OCI-LY3 (cell line): ENCODE measurements at regions not wholly inside any gene's neighbourhood (a gene's known extent, or its start where the extent isn't known, plus 50 kb on each side); places are given as distances from the start of the nearest gene placed in this dataset.

Experiments used
- EZH2phosphoT487 ChIP-seq: fragments of 200-600 bp; shearing (Covaris generic); IDR thresholded peaks from 2 replicates; pipeline ENCODE4 v1.6.1; 2018; ENCODE audit warnings: antibody characterized with exemption, mixed run types, low read depth
- TF ChIP-seq, protein P1 (sequence below): fragments of 200-600, 300-600 bp; sonication (generic); IDR thresholded peaks from 2 replicates; pipeline ENCODE4 v1.5.1; 2014; ENCODE audit warnings: antibody characterized with exemption, low read length, low read depth

DNA sequence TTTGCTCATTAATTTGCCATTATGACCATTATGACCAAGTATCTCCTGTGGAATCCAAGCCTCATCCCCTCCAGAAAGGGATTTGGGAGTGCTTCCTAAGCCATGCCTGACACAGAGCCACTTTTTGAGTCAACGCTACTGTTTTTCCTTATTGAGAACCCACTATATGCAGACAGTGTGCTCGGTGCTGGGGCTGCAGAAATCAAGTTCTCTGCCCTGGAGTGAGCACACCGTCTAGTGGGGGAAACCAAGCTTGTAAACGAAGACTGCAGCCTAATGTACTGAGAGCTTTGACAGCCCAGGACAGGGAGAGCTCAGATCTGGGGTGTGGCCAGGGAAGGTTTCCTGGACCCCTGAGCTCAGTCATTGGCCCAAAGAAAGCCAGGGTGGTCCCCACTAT is 111.0 kb downstream of the ENGASE start:
- TF ChIP-seq, protein P1, sequence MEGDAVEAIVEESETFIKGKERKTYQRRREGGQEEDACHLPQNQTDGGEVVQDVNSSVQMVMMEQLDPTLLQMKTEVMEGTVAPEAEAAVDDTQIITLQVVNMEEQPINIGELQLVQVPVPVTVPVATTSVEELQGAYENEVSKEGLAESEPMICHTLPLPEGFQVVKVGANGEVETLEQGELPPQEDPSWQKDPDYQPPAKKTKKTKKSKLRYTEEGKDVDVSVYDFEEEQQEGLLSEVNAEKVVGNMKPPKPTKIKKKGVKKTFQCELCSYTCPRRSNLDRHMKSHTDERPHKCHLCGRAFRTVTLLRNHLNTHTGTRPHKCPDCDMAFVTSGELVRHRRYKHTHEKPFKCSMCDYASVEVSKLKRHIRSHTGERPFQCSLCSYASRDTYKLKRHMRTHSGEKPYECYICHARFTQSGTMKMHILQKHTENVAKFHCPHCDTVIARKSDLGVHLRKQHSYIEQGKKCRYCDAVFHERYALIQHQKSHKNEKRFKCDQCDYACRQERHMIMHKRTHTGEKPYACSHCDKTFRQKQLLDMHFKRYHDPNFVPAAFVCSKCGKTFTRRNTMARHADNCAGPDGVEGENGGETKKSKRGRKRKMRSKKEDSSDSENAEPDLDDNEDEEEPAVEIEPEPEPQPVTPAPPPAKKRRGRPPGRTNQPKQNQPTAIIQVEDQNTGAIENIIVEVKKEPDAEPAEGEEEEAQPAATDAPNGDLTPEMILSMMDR: no peak
- no peak for TF ChIP-seq EZH2phosphoT487
